PFSK-1 (cell line): ENCODE measurements at regions not wholly inside any gene's neighbourhood (a gene's known extent, or its start where the extent isn't known, plus 50 kb on each side); places are given as distances from the start of the nearest gene placed in this dataset.

Experiments used
- FOXP2 ChIP-seq: optimal IDR thresholded peaks from 2 replicates; pipeline ENCODE3; 2011; ENCODE audit warnings: borderline replicate concordance, control low read depth, inconsistent platforms; ENCODE audit not compliant: insufficient read depth; ENCODE audit errors: extremely low read length, extremely low read depth
- POLR2AphosphoS5 ChIP-seq: IDR thresholded peaks from 2 replicates; pipeline ENCODE4 v1.6.1; 2012; ENCODE audit warnings: low read depth, mild to moderate bottlenecking, control low read depth, low read length, moderate library complexity
- REST ChIP-seq, 2 experiments: IDR thresholded peaks; 2 replicates each; pipeline versions ENCODE4 v1.6.1 to v1.8.0; 2011 to 2012; ENCODE audit warnings: low read depth in 2 of 2, low read length in 2 of 2, control low read depth in 1 of 2, inconsistent platforms in 1 of 2, mild to moderate bottlenecking in 1 of 2, moderate library complexity in 1 of 2; ENCODE audit not compliant: insufficient read depth in 1 of 2
- SIN3A ChIP-seq: IDR thresholded peaks from 2 replicates; pipeline ENCODE4 v1.6.1; 2012; ENCODE audit warnings: mild to moderate bottlenecking, low read length, moderate library complexity, borderline replicate concordance; ENCODE audit not compliant: insufficient read depth
- TAF1 ChIP-seq: IDR thresholded peaks from 2 replicates; pipeline ENCODE4 v1.6.1; 2012; ENCODE audit warnings: low read length, control low read depth, borderline replicate concordance; ENCODE audit not compliant: insufficient read depth

- no peak for TF ChIP-seq SIN3A
- no peak for TF ChIP-seq REST (IDR thresholded peaks at IDR 0.05; ENCODE audit: insufficient read depth in 1 of 2, low read depth in 2 of 2, low read length in 2 of 2)
- TF ChIP-seq TAF1 = no peak
- TF ChIP-seq POLR2AphosphoS5 = no peak
- TF ChIP-seq FOXP2 = no peak
Observed at GRCh38 chr9:113772121-113772810, 103.8 kb upstream of the ZNF618 start.

DNA sequence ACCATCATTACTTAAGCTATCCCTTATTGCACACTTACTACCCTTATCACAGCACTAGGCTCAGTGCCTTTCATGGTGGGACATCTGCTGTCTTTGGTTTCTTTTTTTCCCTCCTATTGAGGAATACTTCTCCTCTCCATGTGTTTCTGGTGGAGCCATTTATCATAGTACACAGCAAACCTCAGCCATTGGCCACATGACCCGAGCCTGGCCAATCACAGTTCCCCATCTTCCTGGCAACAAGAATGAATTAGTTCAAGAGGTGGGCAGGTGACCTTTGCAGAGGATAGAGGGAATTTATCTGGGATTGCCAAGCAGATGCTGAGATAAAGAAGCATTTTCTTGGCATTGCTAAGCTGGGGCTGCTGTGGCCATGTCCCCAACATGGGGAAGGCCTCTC lies 101.1 kb upstream of the ZNF618 start:
- TF ChIP-seq SIN3A (no peak), REST (IDR thresholded peaks at IDR 0.05; ENCODE audit: insufficient read depth in 1 of 2, low read depth in 2 of 2, low read length in 2 of 2) (no peak), FOXP2 (no peak)

DNA sequence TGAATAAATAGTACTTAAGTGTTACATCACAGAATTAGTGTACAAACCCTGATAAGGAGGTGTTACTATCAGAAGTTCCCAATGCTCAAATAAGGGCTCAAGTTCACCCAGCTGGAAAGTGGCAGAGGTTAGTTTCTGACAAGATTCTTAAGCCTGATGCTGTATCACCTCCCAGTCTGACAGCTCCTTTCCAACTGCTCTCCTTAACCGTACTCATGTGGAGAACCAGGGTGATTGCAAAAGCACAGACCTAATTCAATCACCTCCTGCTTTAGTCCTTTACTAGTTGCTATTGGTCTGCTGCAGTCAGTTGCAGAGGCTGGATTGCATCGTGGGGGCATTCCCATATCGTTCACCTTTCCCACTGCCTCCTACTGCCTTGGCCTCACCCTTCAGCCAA lies 100.4 kb upstream of the ZNF618 start:
- TF ChIP-seq SIN3A = no peak
- TF ChIP-seq TAF1 = no peak
- TF ChIP-seq REST (IDR thresholded peaks at IDR 0.05; ENCODE audit: insufficient read depth in 1 of 2, low read depth in 2 of 2, low read length in 2 of 2) = no peak
- no peak for TF ChIP-seq FOXP2
- TF ChIP-seq POLR2AphosphoS5 = no peak

DNA sequence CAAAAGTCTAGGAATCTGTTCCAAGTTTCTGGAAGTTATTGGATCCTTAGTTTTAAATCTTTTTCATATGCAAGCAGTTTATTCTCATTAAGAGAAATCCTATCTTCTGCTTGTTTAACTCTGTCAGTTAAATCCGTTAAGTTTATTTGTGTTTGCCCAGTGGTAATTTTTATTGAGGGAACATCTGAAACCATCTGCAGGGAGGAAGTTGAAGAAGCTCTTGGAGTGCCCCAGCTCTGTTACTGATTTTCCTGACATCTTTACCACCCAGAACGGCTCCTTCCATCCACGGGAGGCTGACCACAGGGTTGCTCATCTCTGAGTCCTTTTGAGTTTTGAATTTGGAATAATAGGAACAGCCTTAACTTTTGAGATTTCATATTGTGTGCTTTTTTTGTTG lies 99.9 kb upstream of the ZNF618 start:
- TF ChIP-seq REST (IDR thresholded peaks at IDR 0.05; ENCODE audit: insufficient read depth in 1 of 2, low read depth in 2 of 2, low read length in 2 of 2) (no peak), TAF1 (no peak), SIN3A (no peak), FOXP2 (no peak), POLR2AphosphoS5 (no peak)

GRCh38 chr9:113781381-113781780 lies 94.7 kb upstream of the ZNF618 start:
- TF ChIP-seq TAF1 = no peak
- TF ChIP-seq FOXP2 = no peak
- TF ChIP-seq POLR2AphosphoS5 = no peak
- no peak for TF ChIP-seq REST (IDR thresholded peaks at IDR 0.05; ENCODE audit: insufficient read depth in 1 of 2, low read depth in 2 of 2, low read length in 2 of 2)
- no peak for TF ChIP-seq SIN3A
